ENCODE measurements at regions not wholly inside any gene's neighbourhood (a gene's known extent, or its start where the extent isn't known, plus 50 kb on each side); places are given as distances from the start of the nearest gene placed in this dataset.

DNA sequence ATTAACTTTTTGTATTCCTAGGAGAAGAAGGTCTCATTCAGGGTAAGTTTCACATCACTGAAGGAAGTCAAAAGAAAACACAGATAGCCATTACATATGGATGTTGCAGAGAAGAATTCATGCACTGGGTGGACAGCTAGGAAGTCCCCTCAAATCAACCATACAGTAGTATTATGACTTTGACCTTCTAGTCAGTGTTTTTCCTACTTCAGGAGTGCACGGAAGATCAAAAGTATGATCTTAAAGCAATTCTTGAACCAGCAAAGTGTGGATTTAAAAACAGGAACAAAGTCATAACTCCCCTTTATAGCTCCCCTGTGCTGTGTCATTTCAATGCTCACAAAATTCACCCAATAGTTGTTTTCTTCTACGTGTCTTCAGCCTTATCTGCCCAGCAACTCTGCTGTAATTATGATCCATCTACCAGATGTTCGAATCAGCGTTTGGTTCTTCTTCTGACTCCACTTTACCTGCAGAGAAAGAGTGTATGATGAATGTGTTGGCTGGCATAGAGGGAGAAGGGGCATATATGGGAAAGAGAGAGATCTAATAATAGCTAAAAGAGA lies 118.1 kb upstream of the MEIS2 start:
- TF ChIP-seq CTCF (IDR thresholded peaks at IDR 0.05) (no peak), POLR2AphosphoS5 (IDR thresholded peaks at IDR 0.05; ENCODE audit: low read depth, low read length) (no peak), SIN3A (IDR thresholded peaks at IDR 0.05; ENCODE audit: borderline replicate concordance, insufficient read depth, low read depth, low read length) (no peak), REST (IDR thresholded peaks at IDR 0.05; ENCODE audit: insufficient read depth in 1 of 2, low read depth in 2 of 2, low read length in 1 of 2) (no peak)

Data from Panc1 (cell line).